Sigmoid colon (tissue), 4 donors: ENCODE measurements at regions not wholly inside any gene's neighbourhood (a gene's known extent, or its start where the extent isn't known, plus 50 kb on each side); places are given as distances from the start of the nearest gene placed in this dataset.

Experiments
- EP300 ChIP-seq, 4 donors: sonication (generic); formaldehyde crosslinking; IDR thresholded peaks; one replicate each; pipeline ENCODE4 v1.6.1; 2017; ENCODE audit warnings: antibody characterized with exemption in 4 of 4
- POLR2A ChIP-seq, 2 donors: fragments of 450-650 bp; IDR thresholded peaks; one replicate each; pipeline ENCODE4 v1.6.1; 2016; ENCODE audit warnings: antibody characterized with exemption in 2 of 2, mild to moderate bottlenecking in 2 of 2, moderate library complexity in 2 of 2
- POLR2AphosphoS5 ChIP-seq, 4 donors: sonication (generic); formaldehyde crosslinking; IDR thresholded peaks; one replicate each; pipeline ENCODE4 v1.6.1; 2017; ENCODE audit warnings: antibody characterized with exemption in 4 of 4
- TF ChIP-seq, protein P1 (sequence below), 4 experiments: fragments of 450-650 bp in 3 of 4; fragments of 200-600 bp in 1 of 4; IDR thresholded peaks; one replicate each; pipeline ENCODE4 v1.5.1; 2016 to 2019; ENCODE audit warnings: antibody characterized with exemption in 4 of 4, mild to moderate bottlenecking in 3 of 4, moderate library complexity in 2 of 4

DNA sequence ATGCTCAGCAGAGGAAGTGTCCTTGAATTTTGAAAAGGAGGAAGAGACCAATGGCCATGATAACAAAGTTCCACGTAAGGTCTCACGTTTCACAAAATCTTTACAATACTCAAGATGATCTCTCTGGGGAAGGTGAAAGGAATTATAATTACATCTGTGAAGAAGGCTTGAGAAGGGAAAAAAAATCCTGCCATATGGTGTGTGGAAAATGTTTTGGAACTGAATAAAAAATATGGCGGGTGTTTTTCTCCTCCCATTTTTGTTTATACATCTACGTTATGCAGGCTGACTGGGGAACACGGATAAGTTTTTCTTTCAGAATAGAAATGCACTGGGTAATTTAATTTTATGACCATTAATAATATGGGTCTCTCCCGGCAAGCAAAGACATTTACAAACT lies 425.6 kb upstream of the BRINP1 start:
- TF ChIP-seq, protein P1, sequence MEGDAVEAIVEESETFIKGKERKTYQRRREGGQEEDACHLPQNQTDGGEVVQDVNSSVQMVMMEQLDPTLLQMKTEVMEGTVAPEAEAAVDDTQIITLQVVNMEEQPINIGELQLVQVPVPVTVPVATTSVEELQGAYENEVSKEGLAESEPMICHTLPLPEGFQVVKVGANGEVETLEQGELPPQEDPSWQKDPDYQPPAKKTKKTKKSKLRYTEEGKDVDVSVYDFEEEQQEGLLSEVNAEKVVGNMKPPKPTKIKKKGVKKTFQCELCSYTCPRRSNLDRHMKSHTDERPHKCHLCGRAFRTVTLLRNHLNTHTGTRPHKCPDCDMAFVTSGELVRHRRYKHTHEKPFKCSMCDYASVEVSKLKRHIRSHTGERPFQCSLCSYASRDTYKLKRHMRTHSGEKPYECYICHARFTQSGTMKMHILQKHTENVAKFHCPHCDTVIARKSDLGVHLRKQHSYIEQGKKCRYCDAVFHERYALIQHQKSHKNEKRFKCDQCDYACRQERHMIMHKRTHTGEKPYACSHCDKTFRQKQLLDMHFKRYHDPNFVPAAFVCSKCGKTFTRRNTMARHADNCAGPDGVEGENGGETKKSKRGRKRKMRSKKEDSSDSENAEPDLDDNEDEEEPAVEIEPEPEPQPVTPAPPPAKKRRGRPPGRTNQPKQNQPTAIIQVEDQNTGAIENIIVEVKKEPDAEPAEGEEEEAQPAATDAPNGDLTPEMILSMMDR (IDR thresholded peaks at IDR 0.05), result no peak
- TF ChIP-seq POLR2A (IDR thresholded peaks at IDR 0.05), result no peak
- no peak for TF ChIP-seq POLR2AphosphoS5 (IDR thresholded peaks at IDR 0.05)
- TF ChIP-seq EP300 (IDR thresholded peaks at IDR 0.05), result no peak
